Esophagus muscularis mucosa (tissue), 4 donors: ENCODE measurements at regions not wholly inside any gene's neighbourhood (a gene's known extent, or its start where the extent isn't known, plus 50 kb on each side); places are given as distances from the start of the nearest gene placed in this dataset.

Experiments used
- DNase-seq: peaks from one replicate; pipeline ENCODE4 v3.0.0-alpha.2; 2017; ENCODE audit errors: extremely low spot score
- H3K27ac ChIP-seq, 4 donors: fragments of 200-600 bp; sonication (generic); replicated peaks in 1 of 4; 1 replicate in 3 of 4; 2 replicates in 1 of 4; pipeline ENCODE4 v1.5.1; 2016 to 2019; ENCODE audit warnings: mild to moderate bottlenecking in 1 of 4
- H3K27me3 ChIP-seq, 4 donors: fragments of 200-600 bp; sonication (generic); one replicate each; pipeline versions ENCODE4 v1.5.1 to v1.6.0; 2016 to 2019
- H3K36me3 ChIP-seq, 4 donors: fragments of 200-600 bp; sonication (generic); one replicate each; pipeline ENCODE4 v1.5.1; 2016 to 2019
- H3K4me1 ChIP-seq, 4 donors: fragments of 200-600 bp; sonication (generic); one replicate each; pipeline ENCODE4 v1.5.1; 2016 to 2019
- H3K4me3 ChIP-seq, 4 donors: fragments of 200-600 bp; sonication (generic); 1 replicate in 2 of 4; 2 replicates in 2 of 4; pipeline ENCODE4 v1.5.1; 2016 to 2019; ENCODE audit warnings: mild to moderate bottlenecking in 4 of 4, moderate library complexity in 1 of 4
- H3K9me3 ChIP-seq, 4 donors: fragments of 200-600 bp; sonication (generic); 1 replicate in 3 of 4; 2 replicates in 1 of 4; pipeline ENCODE4 v1.5.1; 2016 to 2019
- EP300 ChIP-seq: sonication (generic); formaldehyde crosslinking; IDR thresholded peaks from one replicate; pipeline ENCODE4 v1.6.1; 2017; ENCODE audit warnings: antibody characterized with exemption
- POLR2A ChIP-seq: fragments of 450-650 bp; IDR thresholded peaks from one replicate; pipeline ENCODE4 v1.6.1; 2017; ENCODE audit warnings: antibody characterized with exemption, moderate library complexity, mild to moderate bottlenecking, low read depth
- POLR2AphosphoS5 ChIP-seq, 2 donors: sonication (generic); formaldehyde crosslinking; IDR thresholded peaks; one replicate each; pipeline ENCODE4 v1.6.1; 2017; ENCODE audit warnings: antibody characterized with exemption in 2 of 2
- WGBS: methylation state at CpG from one replicate; pipeline ENCODE4 v1.1.5; 2018; 5-methylcytosine and 5-hydroxymethylcytosine counted together
- intact Hi-C: fragments of 100-400 bp; cut with DNase I; formaldehyde crosslinking; loops from one replicate; pipeline ENCODE4 v1.15.1; 2023
- TF ChIP-seq, protein P1 (sequence below), 3 experiments: fragments of 200-600 bp in 2 of 3; fragments of 450-650 bp in 1 of 3; sonication (generic) in 2 of 3; IDR thresholded peaks; one replicate each; pipeline ENCODE4 v1.5.1; 2017 to 2019; ENCODE audit warnings: antibody characterized with exemption in 3 of 3, mild to moderate bottlenecking in 2 of 3, moderate library complexity in 1 of 3

DNA sequence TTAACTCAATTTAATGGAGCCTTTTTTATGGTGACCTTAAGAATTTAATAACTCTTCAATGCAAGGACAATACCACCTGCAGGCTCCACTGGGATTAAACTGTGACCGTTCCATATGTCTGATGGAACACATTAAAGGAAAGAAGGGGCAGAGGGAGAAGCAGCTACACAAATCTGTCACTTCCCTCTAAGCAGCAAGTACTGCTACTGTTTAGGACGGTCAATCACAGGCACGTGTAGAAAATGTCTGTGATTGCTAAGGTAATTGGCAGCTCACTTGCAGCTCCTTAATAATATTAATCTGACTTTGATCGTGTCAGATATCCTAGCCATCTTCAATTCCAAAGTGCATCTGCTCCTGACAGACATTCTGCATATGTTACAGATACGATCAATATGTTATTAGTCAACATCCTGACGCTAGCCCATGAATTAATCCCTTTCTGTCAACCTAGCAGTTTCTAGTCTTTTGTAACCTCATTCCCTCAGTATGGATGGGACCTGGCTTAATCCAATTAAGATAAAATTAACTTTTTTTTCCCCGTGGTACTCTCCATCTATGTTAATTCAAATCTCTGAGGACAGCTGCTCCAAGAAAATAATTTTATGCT, 1012.4 kb downstream of the AMY1C start:
- H3K27me3 ChIP-seq: no peaks in the 10 kb centered on the region
- DNase-seq: no peak
- TF ChIP-seq POLR2AphosphoS5 (IDR thresholded peaks at IDR 0.05) (no peak), EP300 (no peak), POLR2A (no peak)
- TF ChIP-seq, protein P1, sequence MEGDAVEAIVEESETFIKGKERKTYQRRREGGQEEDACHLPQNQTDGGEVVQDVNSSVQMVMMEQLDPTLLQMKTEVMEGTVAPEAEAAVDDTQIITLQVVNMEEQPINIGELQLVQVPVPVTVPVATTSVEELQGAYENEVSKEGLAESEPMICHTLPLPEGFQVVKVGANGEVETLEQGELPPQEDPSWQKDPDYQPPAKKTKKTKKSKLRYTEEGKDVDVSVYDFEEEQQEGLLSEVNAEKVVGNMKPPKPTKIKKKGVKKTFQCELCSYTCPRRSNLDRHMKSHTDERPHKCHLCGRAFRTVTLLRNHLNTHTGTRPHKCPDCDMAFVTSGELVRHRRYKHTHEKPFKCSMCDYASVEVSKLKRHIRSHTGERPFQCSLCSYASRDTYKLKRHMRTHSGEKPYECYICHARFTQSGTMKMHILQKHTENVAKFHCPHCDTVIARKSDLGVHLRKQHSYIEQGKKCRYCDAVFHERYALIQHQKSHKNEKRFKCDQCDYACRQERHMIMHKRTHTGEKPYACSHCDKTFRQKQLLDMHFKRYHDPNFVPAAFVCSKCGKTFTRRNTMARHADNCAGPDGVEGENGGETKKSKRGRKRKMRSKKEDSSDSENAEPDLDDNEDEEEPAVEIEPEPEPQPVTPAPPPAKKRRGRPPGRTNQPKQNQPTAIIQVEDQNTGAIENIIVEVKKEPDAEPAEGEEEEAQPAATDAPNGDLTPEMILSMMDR (IDR thresholded peaks at IDR 0.05): no peak
- no peaks in the 10 kb centered on the region for H3K36me3 ChIP-seq
- 60% methylated on average over 7 of the region's 7 CpGs for WGBS
- intact Hi-C loops: no loop called here
- no peaks in the 10 kb centered on the region for H3K4me1 ChIP-seq
- H3K27ac ChIP-seq: no peak overlapping the region
- H3K9me3 ChIP-seq: no peaks in the 10 kb centered on the region
- no peak overlapping the region for H3K4me3 ChIP-seq

DNA sequence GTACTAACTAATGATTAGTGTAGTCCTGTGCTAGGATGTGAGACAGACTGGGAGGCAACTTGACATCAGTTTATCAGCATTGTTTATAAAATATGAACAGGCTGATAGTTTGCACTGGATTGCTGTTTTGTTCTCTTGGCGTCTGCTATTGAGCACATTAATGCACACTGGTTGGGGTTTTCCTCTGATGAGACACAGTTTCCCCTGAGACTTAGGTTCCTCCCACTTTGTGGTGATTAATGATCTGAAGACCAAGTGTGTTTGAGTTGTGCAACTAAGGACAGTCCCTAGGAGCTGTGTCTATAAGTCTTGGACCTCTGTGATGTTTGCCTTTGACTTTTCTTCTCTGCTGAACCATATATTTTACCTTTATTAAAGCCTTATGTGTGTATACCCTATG, 1015.4 kb downstream of the AMY1C start:
- Histone ChIP-seq H3K9me3 (no peaks in the 10 kb centered on the region), H3K4me1 (no peaks in the 10 kb centered on the region), H3K36me3 (no peaks in the 10 kb centered on the region), H3K27ac (no peak overlapping the region), H3K27me3 (no peaks in the 10 kb centered on the region), H3K4me3 (no peak overlapping the region)
- 22% methylated on average over 1 of the region's 1 CpG for WGBS
- DNase-seq: no peak
- intact Hi-C loops: no loop called here
- TF ChIP-seq EP300 (no peak), POLR2A (no peak), POLR2AphosphoS5 (IDR thresholded peaks at IDR 0.05) (no peak)
- TF ChIP-seq, protein P1 (IDR thresholded peaks at IDR 0.05): no peak

DNA sequence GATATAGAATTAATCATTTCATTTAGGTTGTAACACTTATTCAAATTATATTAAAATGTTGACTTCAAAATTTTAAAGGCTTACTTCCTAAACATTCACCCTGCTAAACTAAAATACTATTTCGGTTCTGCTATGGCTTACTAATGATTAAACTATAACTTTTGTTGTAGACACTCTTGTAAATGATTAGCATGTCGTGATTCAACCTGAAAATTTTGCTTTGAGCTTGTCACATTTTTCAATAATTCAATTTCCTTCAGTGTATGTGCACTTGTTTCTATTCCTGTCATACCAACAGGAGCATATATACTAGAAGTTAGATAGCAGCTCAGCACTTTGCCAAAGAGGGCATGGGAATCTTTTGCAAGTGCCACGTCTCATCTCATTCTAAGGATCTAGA, 1018.8 kb downstream of the AMY1C start:
- intact Hi-C loops: no loop called here
- TF ChIP-seq, protein P1 (IDR thresholded peaks at IDR 0.05): no peak
- TF ChIP-seq POLR2AphosphoS5 (IDR thresholded peaks at IDR 0.05): no peak
- no peak for TF ChIP-seq EP300
- no peak for TF ChIP-seq POLR2A
- no peak overlapping the region for H3K27ac ChIP-seq

DNA sequence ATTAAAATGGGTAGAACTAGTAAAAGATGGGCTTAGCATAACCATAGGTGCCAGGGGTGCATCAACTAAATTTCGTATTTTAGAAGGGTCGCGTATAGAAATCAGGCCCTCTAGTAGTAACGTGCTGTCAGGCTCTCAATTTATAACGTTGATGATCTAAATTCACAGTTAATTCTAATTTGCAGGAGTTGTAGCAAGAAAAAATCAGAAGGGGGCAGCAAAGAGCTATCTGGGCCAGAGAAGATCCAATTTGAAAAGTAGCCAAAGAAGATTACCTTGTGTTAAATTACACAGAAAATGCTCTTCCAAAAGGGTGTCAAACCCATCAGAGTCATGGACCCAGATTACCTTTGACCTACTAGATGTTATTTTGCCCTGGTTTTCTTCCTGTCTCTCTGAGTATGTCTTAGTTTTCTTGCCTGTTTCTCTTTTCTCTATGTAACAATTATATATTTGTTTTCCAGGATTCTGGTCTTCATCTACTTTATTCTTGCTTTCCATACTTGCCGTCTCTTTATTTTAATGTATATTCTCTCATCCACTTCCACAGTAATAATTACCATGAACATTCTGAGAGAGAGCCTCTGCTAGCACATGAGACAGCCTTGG, 1030.9 kb downstream of the AMY1C start:
- 11% methylated on average over 6 of the region's 6 CpGs for WGBS
- H3K4me1 ChIP-seq: no peaks in the 10 kb centered on the region

More for the DNA sequence above, 1018.8 kb downstream of the AMY1C start:
- DNase-seq: no peak
- Histone ChIP-seq H3K9me3 (no peaks in the 10 kb centered on the region), H3K4me3 (no peak overlapping the region), H3K4me1 (no peaks in the 10 kb centered on the region), H3K36me3 (no peaks in the 10 kb centered on the region), H3K27me3 (no peaks in the 10 kb centered on the region)
- 78% methylated on average over 3 of the region's 3 CpGs for WGBS

More for the DNA sequence above, 1030.9 kb downstream of the AMY1C start:
- H3K27me3 ChIP-seq: no peaks in the 10 kb centered on the region
- H3K4me3 ChIP-seq: no peak overlapping the region
- intact Hi-C loops: no loop called here
- no peak for DNase-seq
- H3K27ac ChIP-seq: no peak overlapping the region
- no peaks in the 10 kb centered on the region for H3K9me3 ChIP-seq
- no peak for TF ChIP-seq POLR2AphosphoS5 (IDR thresholded peaks at IDR 0.05)
- TF ChIP-seq, protein P1 (IDR thresholded peaks at IDR 0.05): peak; percentile 40 to 72 (median 60)
- H3K36me3 ChIP-seq: no peaks in the 10 kb centered on the region
